ENCODE measurements at regions not wholly inside any gene's neighbourhood (a gene's known extent, or its start where the extent isn't known, plus 50 kb on each side); places are given as distances from the start of the nearest gene placed in this dataset.

DNA sequence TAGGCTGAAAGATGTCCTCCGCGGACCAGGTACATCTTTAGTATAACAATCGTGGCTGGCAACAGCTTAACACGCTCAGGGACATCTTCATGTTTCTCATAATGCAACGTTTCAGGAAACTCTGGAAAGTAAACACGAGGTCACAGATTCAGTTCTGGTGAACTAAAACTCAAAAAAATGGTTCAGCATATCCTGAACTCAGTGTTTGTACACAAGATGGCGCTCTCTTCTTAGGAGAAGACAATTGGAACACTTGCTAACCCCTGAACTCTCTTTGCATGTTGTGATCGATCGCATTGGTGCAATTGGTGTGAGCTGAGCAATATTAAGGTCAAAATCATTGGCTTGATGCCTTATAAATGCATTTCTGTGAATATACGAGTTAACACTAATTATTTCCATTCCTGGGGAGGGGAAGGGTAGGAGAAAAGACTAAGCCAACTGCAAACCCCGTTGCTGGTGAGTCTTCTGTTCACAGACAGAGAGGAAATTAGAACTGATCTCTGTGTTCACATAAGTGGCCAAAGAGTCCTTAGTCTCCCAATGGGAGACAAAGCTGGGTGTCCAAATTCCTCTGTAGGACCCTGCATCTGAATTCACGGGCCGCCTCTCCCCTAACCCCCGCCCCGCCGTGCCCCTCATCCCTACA, 52.6 kb upstream of the FAM180A start:
- DNase-seq: peak; percentile 83
- no peak overlapping the region for H3K27ac ChIP-seq (ENCODE audit: low read length)
- no peaks in the 10 kb centered on the region for H4K20me1 ChIP-seq (ENCODE audit: insufficient read depth, low read depth, low read length)
- H2AFZ ChIP-seq (ENCODE audit: low read length): 0 out of 2 replicates have a peak overlapping the region, but pooled peaks have one; percentile 10
- peak overlapping the region; percentile 30 for H3K4me2 ChIP-seq (ENCODE audit: low read depth, low read length, poor library complexity, severe bottlenecking)
- no peak overlapping the region for H3K4me3 ChIP-seq (ENCODE audit: low read length)
- H3K9me3 ChIP-seq (ENCODE audit: low read length): no peaks in the 10 kb centered on the region
- no peaks in the 10 kb centered on the region for H3K9me2 ChIP-seq (replicated peaks; ENCODE audit: insufficient read depth, low read length)
- H3K9ac ChIP-seq (ENCODE audit: low read length): no peak overlapping the region
- H3K36me3 ChIP-seq (ENCODE audit: insufficient read depth, low read length): no peaks in the 10 kb centered on the region
- H3K27me3 ChIP-seq (ENCODE audit: low read length): no peaks in the 10 kb centered on the region
- no peaks in the 10 kb centered on the region for H3K79me2 ChIP-seq (ENCODE audit: low read length)
- no peaks in the 10 kb centered on the region for H3K4me1 ChIP-seq (ENCODE audit: low read length)

DNA sequence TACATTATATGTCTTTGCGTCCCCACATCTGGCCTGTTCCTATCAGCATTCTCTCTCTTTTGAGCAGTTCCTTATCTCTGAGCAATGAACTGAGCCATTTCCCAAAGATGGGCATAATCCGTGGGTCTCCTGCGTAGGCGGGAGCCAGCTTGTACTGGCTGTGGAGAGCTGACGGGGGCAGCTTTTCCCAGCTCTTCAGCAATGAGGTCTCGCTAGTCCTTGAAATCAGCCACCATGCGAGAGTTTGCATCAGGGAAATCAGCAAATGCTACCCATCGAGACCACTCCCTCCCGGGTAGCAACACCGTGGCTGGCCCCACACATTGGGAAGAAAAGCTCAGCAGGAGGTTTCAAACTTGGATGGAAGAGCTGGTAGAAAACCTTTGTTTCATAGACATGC, 51.9 kb upstream of the FAM180A start:
- no peaks in the 10 kb centered on the region for H3K36me3 ChIP-seq (ENCODE audit: insufficient read depth, low read length)
- H3K9me3 ChIP-seq (ENCODE audit: low read length): no peaks in the 10 kb centered on the region
- no peaks in the 10 kb centered on the region for H4K20me1 ChIP-seq (ENCODE audit: insufficient read depth, low read depth, low read length)
- 0 out of 2 replicates have a peak overlapping the region, but pooled peaks have one; percentile 10 for H2AFZ ChIP-seq (ENCODE audit: low read length)
- no peaks in the 10 kb centered on the region for H3K4me1 ChIP-seq (ENCODE audit: low read length)
- H3K27me3 ChIP-seq (ENCODE audit: low read length): no peaks in the 10 kb centered on the region
- H3K9ac ChIP-seq (ENCODE audit: low read length): no peak overlapping the region
- H3K4me2 ChIP-seq (ENCODE audit: low read depth, low read length, poor library complexity, severe bottlenecking): peak overlapping the region; percentile 30
- no peak overlapping the region for H3K27ac ChIP-seq (ENCODE audit: low read length)
- DNase-seq: no peak
- H3K4me3 ChIP-seq (ENCODE audit: low read length): no peak overlapping the region
- H3K9me2 ChIP-seq (replicated peaks; ENCODE audit: insufficient read depth, low read length): no peaks in the 10 kb centered on the region
- no peaks in the 10 kb centered on the region for H3K79me2 ChIP-seq (ENCODE audit: low read length)

DNA sequence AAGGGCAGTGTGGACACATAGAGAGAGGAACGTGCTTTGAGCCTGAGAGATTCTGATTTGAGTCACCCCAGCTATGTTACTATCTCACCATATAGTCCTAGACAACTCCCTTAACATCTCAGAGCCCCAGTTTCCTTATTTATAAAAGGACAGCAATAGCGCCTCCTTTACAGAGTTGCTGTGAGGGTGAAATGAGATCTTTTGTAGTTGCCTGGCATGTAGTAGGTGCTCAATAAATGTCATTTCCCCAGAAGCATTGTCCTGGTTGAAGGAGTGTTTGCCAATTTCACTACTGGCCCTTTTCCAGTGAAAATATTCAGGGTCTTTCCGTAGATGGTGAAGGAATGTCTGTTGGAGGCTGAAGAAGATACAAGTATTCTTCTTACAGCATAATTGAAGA, 51.3 kb upstream of the FAM180A start:
- Histone ChIP-seq H3K27me3 (ENCODE audit: low read length) (no peaks in the 10 kb centered on the region), H3K36me3 (ENCODE audit: insufficient read depth, low read length) (no peaks in the 10 kb centered on the region), H4K20me1 (ENCODE audit: insufficient read depth, low read depth, low read length) (no peaks in the 10 kb centered on the region), H2AFZ (ENCODE audit: low read length) (no peak overlapping the region), H3K9me2 (replicated peaks; ENCODE audit: insufficient read depth, low read length) (no peaks in the 10 kb centered on the region), H3K4me2 (ENCODE audit: low read depth, low read length, poor library complexity, severe bottlenecking) (no peak overlapping the region), H3K9me3 (ENCODE audit: low read length) (no peaks in the 10 kb centered on the region), H3K9ac (ENCODE audit: low read length) (no peak overlapping the region), H3K79me2 (ENCODE audit: low read length) (no peaks in the 10 kb centered on the region), H3K27ac (ENCODE audit: low read length) (no peak overlapping the region), H3K4me1 (ENCODE audit: low read length) (no peaks in the 10 kb centered on the region), H3K4me3 (ENCODE audit: low read length) (no peak overlapping the region)
- DNase-seq: no peak

All from Karpas-422 (cell line).